H1 (cell line): ENCODE measurements at regions not wholly inside any gene's neighbourhood (a gene's known extent, or its start where the extent isn't known, plus 50 kb on each side); places are given as distances from the start of the nearest gene placed in this dataset.

Experiments used
- CTCF ChIA-PET: fragments of 300-600 bp; sonication (Branson Sonifier 250); formaldehyde crosslinking; loops from one replicate; lab custom pipeline; 2021; ENCODE audit not compliant: partially characterized antibody; lab: Charles Lee
- POLR2A ChIA-PET: fragments of 300-600 bp; sonication (Branson Sonifier 250); formaldehyde crosslinking; loops from one replicate; lab custom pipeline; 2021; ENCODE audit warnings: inconsistent platforms; ENCODE audit not compliant: partially characterized antibody; lab: Charles Lee
- DNase-seq, 2 experiments: peaks; one replicate each; pipeline versions ENCODE4 v3.0.0 to v3.0.0-alpha.2; 2010 to 2022; ENCODE audit warnings: low spot score in 2 of 2, low read depth in 1 of 2, mixed read lengths in 1 of 2
- FAIRE-seq: peaks from 2 replicates; lab custom pipeline; 2011; peaks lifted over from hg19 to GRCh38; lab: Jason Lieb, UNC
- H2AFZ ChIP-seq: 2 replicates; pipeline ENCODE4 v1.8.1; 2012; ENCODE audit warnings: low read length, inconsistent platforms
- H2AK5ac ChIP-seq: 2 replicates; pipeline ENCODE4 v1.6.1; 2013; ENCODE audit warnings: low read depth, low read length
- H2BK120ac ChIP-seq: replicated peaks from 2 replicates; pipeline ENCODE3; 2013; ENCODE audit warnings: low read depth, low read length, inconsistent platforms
- H2BK12ac ChIP-seq: 2 replicates; pipeline ENCODE4 v1.6.1; 2013; ENCODE audit warnings: low read depth, low read length
- H2BK15ac ChIP-seq: 2 replicates; pipeline ENCODE4 v1.6.1; 2013; ENCODE audit warnings: low read length
- H2BK20ac ChIP-seq: 2 replicates; pipeline ENCODE4 v1.6.1; 2013; ENCODE audit warnings: low read length
- H2BK5ac ChIP-seq: 2 replicates; pipeline ENCODE4 v1.6.1; 2013; ENCODE audit warnings: low read depth, low read length
- H3K14ac ChIP-seq: 2 replicates; pipeline ENCODE4 v1.6.1; 2013; ENCODE audit warnings: inconsistent platforms; ENCODE audit not compliant: insufficient read length
- H3K18ac ChIP-seq: 2 replicates; pipeline ENCODE4 v1.6.1; 2013; ENCODE audit warnings: low read length; ENCODE audit errors: extremely low read depth
- H3K23ac ChIP-seq: 2 replicates; pipeline ENCODE4 v1.6.1; 2013; ENCODE audit warnings: inconsistent platforms; ENCODE audit not compliant: insufficient read length
- H3K23me2 ChIP-seq: 2 replicates; pipeline ENCODE4 v1.6.1; 2013; ENCODE audit warnings: low read depth, low read length
- H3K27ac ChIP-seq: 2 replicates; pipeline ENCODE4 v1.6.1; 2011; ENCODE audit warnings: low read depth, low read length, inconsistent platforms
- H3K27me3 ChIP-seq, 4 experiments: replicated peaks in 1 of 4; 1 replicate in 1 of 4; 2 replicates in 3 of 4; pipeline versions ENCODE4 v1.6.1 to v1.8.1; 2011 to 2013; ENCODE audit warnings: low read length in 3 of 4, mild to moderate bottlenecking in 3 of 4, inconsistent platforms in 2 of 4, mixed read lengths in 2 of 4, moderate library complexity in 1 of 4; ENCODE audit not compliant: control insufficient read depth in 3 of 4, insufficient read depth in 3 of 4; ENCODE audit errors: extremely low read depth in 1 of 4
- H3K36me3 ChIP-seq, 4 experiments: 2 replicates each; pipeline versions ENCODE4 v1.6.1 to v1.8.1; 2011 to 2013; ENCODE audit warnings: mild to moderate bottlenecking in 4 of 4, low read length in 3 of 4, moderate library complexity in 2 of 4, control low read depth in 1 of 4, inconsistent platforms in 1 of 4; ENCODE audit not compliant: insufficient read depth in 4 of 4, control insufficient read depth in 2 of 4
- H3K4ac ChIP-seq: replicated peaks from 2 replicates; pipeline ENCODE3; 2013; ENCODE audit warnings: low read length, low read depth, mixed read lengths, inconsistent platforms; ENCODE audit not compliant: insufficient read length
- H3K4me1 ChIP-seq, 4 experiments: replicated peaks in 1 of 4; 1 replicate in 1 of 4; 2 replicates in 3 of 4; pipeline versions ENCODE4 v1.6.1 to v1.8.1; 2011 to 2013; ENCODE audit warnings: low read length in 3 of 4, inconsistent platforms in 2 of 4, mixed read lengths in 1 of 4; ENCODE audit not compliant: insufficient read depth in 4 of 4, control insufficient read depth in 3 of 4
- H3K4me2 ChIP-seq, 2 experiments: 2 replicates each; pipeline versions ENCODE4 v1.6.1 to v1.8.1; 2011 to 2013; ENCODE audit warnings: low read depth in 2 of 2, low read length in 2 of 2, control low read depth in 1 of 2, inconsistent platforms in 1 of 2, mild to moderate bottlenecking in 1 of 2; ENCODE audit not compliant: insufficient read depth in 1 of 2
- H3K4me3 ChIP-seq, 4 experiments: fragments of 200-600, 300-600 bp in 1 of 4; sonication (generic), shearing (Covaris generic), sonication (Bioruptor Twin) in 1 of 4; 2 replicates each; pipeline versions ENCODE4 v1.5.1 to v1.8.1; 2011 to 2016; ENCODE audit warnings: low read length in 4 of 4, low read depth in 3 of 4, control low read depth in 2 of 4, inconsistent platforms in 2 of 4, mild to moderate bottlenecking in 2 of 4, mixed read lengths in 1 of 4, moderate library complexity in 1 of 4; ENCODE audit not compliant: insufficient read depth in 2 of 4; ENCODE audit errors: extremely low read depth in 1 of 4
- H3K56ac ChIP-seq: replicated peaks from 2 replicates; pipeline ENCODE3; 2013; ENCODE audit warnings: low read depth, mild to moderate bottlenecking, mixed read lengths, low read length, inconsistent platforms; ENCODE audit not compliant: insufficient read length
- H3K79me1 ChIP-seq: 2 replicates; pipeline ENCODE4 v1.6.1; 2013; ENCODE audit warnings: low read depth, low read length, control low read depth
- H3K79me2 ChIP-seq, 2 experiments: 2 replicates each; pipeline versions ENCODE4 v1.6.1 to v1.8.1; 2012 to 2013; ENCODE audit warnings: low read length in 2 of 2, mild to moderate bottlenecking in 2 of 2, inconsistent platforms in 1 of 2; ENCODE audit not compliant: insufficient read depth in 2 of 2, control insufficient read depth in 1 of 2
- H3K9ac ChIP-seq, 4 experiments: replicated peaks in 1 of 4; 1 replicate in 1 of 4; 2 replicates in 3 of 4; pipeline versions ENCODE4 v1.6.1 to v1.8.1; 2011 to 2013; ENCODE audit warnings: low read depth in 3 of 4, low read length in 3 of 4, control low read depth in 2 of 4, mild to moderate bottlenecking in 2 of 4, moderate library complexity in 2 of 4, inconsistent platforms in 1 of 4; ENCODE audit errors: extremely low read depth in 1 of 4
- H3K9me3 ChIP-seq, 2 experiments: 2 replicates each; pipeline versions ENCODE4 v1.6.1 to v1.8.1; 2012 to 2013; ENCODE audit warnings: mild to moderate bottlenecking in 2 of 2, moderate library complexity in 2 of 2, control low read depth in 1 of 2, inconsistent platforms in 1 of 2, low read depth in 1 of 2, low read length in 1 of 2, mixed read lengths in 1 of 2; ENCODE audit not compliant: insufficient read depth in 2 of 2
- H4K20me1 ChIP-seq, 2 experiments: replicated peaks in 1 of 2; 2 replicates each; pipeline versions ENCODE3 to v1.8.1; 2011 to 2013; ENCODE audit warnings: inconsistent platforms in 2 of 2, low read length in 2 of 2, mild to moderate bottlenecking in 1 of 2; ENCODE audit not compliant: insufficient read depth in 2 of 2, control insufficient read depth in 1 of 2
- H4K5ac ChIP-seq: 2 replicates; pipeline ENCODE4 v1.6.1; 2013; ENCODE audit warnings: low read length, low read depth, mixed read lengths, inconsistent platforms; ENCODE audit not compliant: insufficient read length
- H4K8ac ChIP-seq: 2 replicates; pipeline ENCODE4 v1.8.0; 2013; ENCODE audit warnings: mild to moderate bottlenecking, moderate library complexity, low read length, inconsistent platforms; ENCODE audit not compliant: insufficient read depth; ENCODE audit errors: extremely low read depth
- H4K91ac ChIP-seq: replicated peaks from 2 replicates; pipeline ENCODE3; 2013; ENCODE audit warnings: low read length, mixed read lengths, inconsistent platforms; ENCODE audit not compliant: insufficient read length
- BCL11A ChIP-seq, 2 experiments: IDR thresholded peaks; one replicate each; pipeline ENCODE4 v1.6.1; 2011; ENCODE audit warnings: low read depth in 2 of 2, low read length in 2 of 2, mild to moderate bottlenecking in 2 of 2
- BRCA1 ChIP-seq: IDR thresholded peaks from 2 replicates; pipeline ENCODE4 v1.6.1; 2012; ENCODE audit warnings: low read depth, low read length, improper control_type of control experiment
- EP300 ChIP-seq, 2 experiments: IDR thresholded peaks; 1 replicate in 1 of 2; 2 replicates in 1 of 2; pipeline ENCODE4 v1.6.1; 2011 to 2012; ENCODE audit warnings: low read depth in 2 of 2, low read length in 2 of 2, mild to moderate bottlenecking in 2 of 2, borderline replicate concordance in 1 of 2, inconsistent platforms in 1 of 2, moderate library complexity in 1 of 2
- FOSL1 ChIP-seq: IDR thresholded peaks from 2 replicates; pipeline ENCODE4 v1.6.1; 2011; ENCODE audit warnings: mild to moderate bottlenecking, low read depth, low read length, moderate library complexity; ENCODE audit not compliant: insufficient read depth
- MAX ChIP-seq: IDR thresholded peaks from 2 replicates; pipeline ENCODE4 v1.6.1; 2012; ENCODE audit warnings: inconsistent platforms
- SP1 ChIP-seq: IDR thresholded peaks from 2 replicates; pipeline ENCODE4 v1.6.1; 2011; ENCODE audit warnings: low read depth, low read length
- TCF12 ChIP-seq: IDR thresholded peaks from 2 replicates; pipeline ENCODE4 v1.6.1; 2011; ENCODE audit warnings: low read depth, mild to moderate bottlenecking, low read length
- ZNF274 ChIP-seq: IDR thresholded peaks from 2 replicates; pipeline ENCODE4 v1.7.0; 2012; ENCODE audit warnings: low read length, borderline replicate concordance; ENCODE audit errors: extremely low read depth
- WGBS, 2 experiments: shearing (Covaris generic) in 1 of 2; methylation state at CpG; one replicate each; pipeline versions ENCODE4 v1.1.6 to v1.1.7; 2013 to 2015; ENCODE audit warnings: low lambda C conversion rate in 2 of 2, mixed read lengths in 2 of 2, inconsistent platforms in 1 of 2, low coverage in 1 of 2, missing lambda C conversion rate in 1 of 2; ENCODE audit not compliant: insufficient replicate concordance in 2 of 2, insufficient coverage in 1 of 2, insufficient read length in 1 of 2; ENCODE audit errors: extremely low coverage in 1 of 2, missing lambda C conversion rate in 1 of 2; 5-methylcytosine and 5-hydroxymethylcytosine counted together

DNA sequence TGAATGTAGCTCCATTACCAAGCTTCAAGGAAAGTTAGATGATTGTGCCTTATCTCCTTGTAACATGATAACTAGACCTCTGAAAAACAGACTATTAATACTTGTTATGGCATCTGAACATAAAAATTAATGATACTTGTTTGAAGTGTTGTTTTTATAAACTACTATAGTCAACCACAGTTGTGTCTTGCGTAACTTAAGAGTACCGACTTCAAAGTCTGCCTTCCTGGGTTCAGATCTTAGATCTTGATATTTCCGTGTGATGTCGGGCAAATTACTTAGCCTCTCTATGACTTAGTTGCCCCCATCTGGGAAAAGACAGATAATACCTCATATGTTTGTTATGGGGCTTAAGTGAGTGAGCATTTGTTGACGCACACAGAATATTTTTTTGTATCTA lies 906.5 kb downstream of the JRKL start:
- no peak for FAIRE-seq
- no peak overlapping the region for H2BK5ac ChIP-seq
- H2AK5ac ChIP-seq = no peak overlapping the region
- DNase-seq = no peak
- ChIA-PET POLR2A (no interaction called here), CTCF (no interaction called here)
- H4K8ac ChIP-seq = no peak overlapping the region
- H3K79me1 ChIP-seq = no peaks in the 10 kb centered on the region
- H4K20me1 ChIP-seq = no peaks in the 10 kb centered on the region
- H3K4ac ChIP-seq = no peak overlapping the region
- no peak overlapping the region for H3K9ac ChIP-seq
- no peaks in the 10 kb centered on the region for H3K79me2 ChIP-seq
- H3K23ac ChIP-seq = no peak overlapping the region
- WGBS, 2 experiments = 94% methylated on average over 5 of the region's 5 CpGs; no CpG with 5 or more reads in 1 of the 2 experiments
- no peak overlapping the region for H3K4me2 ChIP-seq
- peaks cover 4 to 8% of the 10 kb centered on the region in 2 experiments; a peak in 2 of 4 replicates for H3K9me3 ChIP-seq
- H2BK12ac ChIP-seq = no peak overlapping the region
- H3K23me2 ChIP-seq = no peaks in the 10 kb centered on the region
- H2BK20ac ChIP-seq = no peak overlapping the region
- no peak overlapping the region for H3K14ac ChIP-seq
- H3K27me3 ChIP-seq = no peaks in the 10 kb centered on the region
- H3K27ac ChIP-seq = no peak overlapping the region
- H2BK120ac ChIP-seq = no peak overlapping the region
- H3K36me3 ChIP-seq = 0 out of 8 replicates have a peak, but pooled peaks cover 0 to 2% (median 0%) of the 10 kb centered on the region in 4 experiments
- TF ChIP-seq BCL11A (IDR thresholded peaks at IDR 0.05; ENCODE audit: low read depth in 2 of 2, low read length in 2 of 2) (no peak), TCF12 (no peak), EP300 (IDR thresholded peaks at IDR 0.05; ENCODE audit: borderline replicate concordance in 1 of 2, low read depth in 2 of 2, low read length in 2 of 2) (no peak), ZNF274 (no peak), FOSL1 (no peak), MAX (no peak), SP1 (no peak), BRCA1 (no peak)
- no peak overlapping the region for H3K56ac ChIP-seq
- H3K18ac ChIP-seq = no peak overlapping the region
- no peak overlapping the region for H4K91ac ChIP-seq
- H3K4me1 ChIP-seq = no peaks in the 10 kb centered on the region
- no peak overlapping the region for H2BK15ac ChIP-seq
- H3K4me3 ChIP-seq = no peak overlapping the region
- H2AFZ ChIP-seq = no peak overlapping the region
- no peak overlapping the region for H4K5ac ChIP-seq
